ENCODE measurements at regions not wholly inside any gene's neighbourhood (a gene's known extent, or its start where the extent isn't known, plus 50 kb on each side); places are given as distances from the start of the nearest gene placed in this dataset.

DNA sequence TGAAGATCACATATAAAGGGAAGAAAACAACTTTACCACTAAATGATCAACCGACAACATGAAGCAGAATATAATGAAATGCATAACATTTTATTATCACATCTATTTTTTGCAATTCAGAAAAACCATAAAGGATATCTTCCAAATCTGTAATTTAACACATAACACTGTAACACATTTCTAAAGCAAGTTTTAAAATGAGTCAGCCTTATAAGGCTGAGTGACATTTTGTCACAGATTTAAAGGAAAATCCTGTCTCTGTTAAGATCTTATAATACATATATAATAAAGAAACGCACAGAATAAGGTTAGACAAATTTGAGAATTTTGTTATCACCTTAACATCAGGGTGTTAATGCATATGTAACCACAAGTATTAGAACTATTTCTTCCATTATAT, 198.4 kb upstream of the RASA1 start:
- TF ChIP-seq, protein P1, sequence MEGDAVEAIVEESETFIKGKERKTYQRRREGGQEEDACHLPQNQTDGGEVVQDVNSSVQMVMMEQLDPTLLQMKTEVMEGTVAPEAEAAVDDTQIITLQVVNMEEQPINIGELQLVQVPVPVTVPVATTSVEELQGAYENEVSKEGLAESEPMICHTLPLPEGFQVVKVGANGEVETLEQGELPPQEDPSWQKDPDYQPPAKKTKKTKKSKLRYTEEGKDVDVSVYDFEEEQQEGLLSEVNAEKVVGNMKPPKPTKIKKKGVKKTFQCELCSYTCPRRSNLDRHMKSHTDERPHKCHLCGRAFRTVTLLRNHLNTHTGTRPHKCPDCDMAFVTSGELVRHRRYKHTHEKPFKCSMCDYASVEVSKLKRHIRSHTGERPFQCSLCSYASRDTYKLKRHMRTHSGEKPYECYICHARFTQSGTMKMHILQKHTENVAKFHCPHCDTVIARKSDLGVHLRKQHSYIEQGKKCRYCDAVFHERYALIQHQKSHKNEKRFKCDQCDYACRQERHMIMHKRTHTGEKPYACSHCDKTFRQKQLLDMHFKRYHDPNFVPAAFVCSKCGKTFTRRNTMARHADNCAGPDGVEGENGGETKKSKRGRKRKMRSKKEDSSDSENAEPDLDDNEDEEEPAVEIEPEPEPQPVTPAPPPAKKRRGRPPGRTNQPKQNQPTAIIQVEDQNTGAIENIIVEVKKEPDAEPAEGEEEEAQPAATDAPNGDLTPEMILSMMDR (conservative IDR thresholded peaks at IDR 0.05): no peak
- TF ChIP-seq ZFX (IDR thresholded peaks at IDR 0.05): no peak
